ENCODE measurements at regions not wholly inside any gene's neighbourhood (a gene's known extent, or its start where the extent isn't known, plus 50 kb on each side); places are given as distances from the start of the nearest gene placed in this dataset.

GRCh38 chr3:55185380-55185779, 257.5 kb upstream of the LRTM1 start:
- no peak for TF ChIP-seq CTCF (IDR thresholded peaks at IDR 0.05)
- TF ChIP-seq JUN (IDR thresholded peaks at IDR 0.05) = no peak
- TF ChIP-seq, protein P1, sequence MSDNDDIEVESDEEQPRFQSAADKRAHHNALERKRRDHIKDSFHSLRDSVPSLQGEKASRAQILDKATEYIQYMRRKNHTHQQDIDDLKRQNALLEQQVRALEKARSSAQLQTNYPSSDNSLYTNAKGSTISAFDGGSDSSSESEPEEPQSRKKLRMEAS (IDR thresholded peaks at IDR 0.05) = no peak
- TF ChIP-seq ESRRA (IDR thresholded peaks at IDR 0.05; ENCODE audit: borderline replicate concordance, low read length) = no peak
